K562 (cell line): ENCODE measurements at regions not wholly inside any gene's neighbourhood (a gene's known extent, or its start where the extent isn't known, plus 50 kb on each side); places are given as distances from the start of the nearest gene placed in this dataset.

ENCODE experiments used
- ATAC-seq: fragments of 200-7000 bp; cut with Tn5 transposase; 3 replicates; pipeline ENCODE4 v1.9.1; 2020; ENCODE audit warnings: moderate library complexity
- BruUV-seq: library from RNA; stranded (reverse); fragments of 400-500 nt; replicated peaks from 2 replicates; lab custom pipeline; 2021; lab: Mats Ljungman, UMichigan
- CTCF ChIA-PET: fragments of 300-600 bp; formaldehyde crosslinking; extraction: SDS; loops from one replicate; lab custom pipeline; 2021; ENCODE audit warnings: low intra/inter-chr PET ratio; lab: Yijun Ruan, JAX
- POLR2A ChIA-PET: fragments of 300-600, 350-650 bp; sonication (Branson Sonifier 250); formaldehyde crosslinking; extraction: SDS; loops from one replicate; lab custom pipeline; 2021; ENCODE audit warnings: antibody characterized with exemption, inconsistent platforms; lab: Yijun Ruan, JAX
- DNase-seq, 4 experiments: peaks; one replicate each; pipeline versions ENCODE4 v3.0.0 to v3.0.0-alpha.2; 2011 to 2018; ENCODE audit warnings: low spot score in 3 of 4, mixed read lengths in 3 of 4; ENCODE audit errors: extremely low read depth in 1 of 4
- FAIRE-seq: peaks from 2 replicates; lab custom pipeline; 2011; peaks lifted over from hg19 to GRCh38; lab: Jason Lieb, UNC
- H2AFZ ChIP-seq: 2 replicates; pipeline ENCODE4 v1.6.0; 2011; ENCODE audit warnings: low read depth, low read length, control low read depth, inconsistent platforms
- H3K27ac ChIP-seq: fragments of 200-600 bp; 3 replicates; pipeline ENCODE4 v1.8.0; 2011; ENCODE audit warnings: low read depth, mild to moderate bottlenecking, control low read depth, inconsistent platforms, low read length, moderate library complexity, mixed read lengths; ENCODE audit errors: extremely low read depth
- H3K27me3 ChIP-seq, 2 experiments: fragments of 300-600 bp in 1 of 2; 2 replicates in 1 of 2; 3 replicates in 1 of 2; pipeline versions ENCODE4 v1.6.0 to v1.8.0; 2011; ENCODE audit warnings: inconsistent platforms in 2 of 2, low read length in 2 of 2, mild to moderate bottlenecking in 1 of 2, mixed read lengths in 1 of 2, moderate library complexity in 1 of 2; ENCODE audit not compliant: control insufficient read depth in 2 of 2, insufficient read depth in 2 of 2
- H3K36me3 ChIP-seq: fragments of 300-600 bp; 3 replicates; pipeline ENCODE4 v1.8.0; 2011; ENCODE audit warnings: mild to moderate bottlenecking, low read length, inconsistent platforms; ENCODE audit not compliant: control insufficient read depth, insufficient read depth
- H3K4me1 ChIP-seq, 2 experiments: fragments of 200-600 bp in 1 of 2; replicated peaks in 1 of 2; 2 replicates in 1 of 2; 3 replicates in 1 of 2; pipeline versions ENCODE4 v1.5.1 to v1.8.0; 2011; ENCODE audit warnings: inconsistent platforms in 2 of 2, low read length in 2 of 2, mild to moderate bottlenecking in 1 of 2, mixed read lengths in 1 of 2, moderate library complexity in 1 of 2; ENCODE audit not compliant: control insufficient read depth in 2 of 2, insufficient read depth in 2 of 2
- H3K4me2 ChIP-seq: 2 replicates; pipeline ENCODE4 v1.6.1; 2011; ENCODE audit warnings: low read length, control low read depth, inconsistent platforms, mixed read lengths; ENCODE audit not compliant: insufficient read depth
- H3K4me3 ChIP-seq: fragments of 200-600 bp; sonication (generic), shearing (Covaris generic); 2 replicates; pipeline ENCODE4 v1.5.1; 2016; ENCODE audit warnings: control low read depth, inconsistent platforms
- H3K79me2 ChIP-seq: fragments of 200-600 bp; 3 replicates; pipeline ENCODE4 v1.8.0; 2011; ENCODE audit warnings: low read length, inconsistent platforms; ENCODE audit not compliant: control insufficient read depth, insufficient read depth
- H3K9ac ChIP-seq, 2 experiments: 2 replicates each; pipeline versions ENCODE4 v1.6.0 to v1.6.1; 2011; ENCODE audit warnings: low read depth in 2 of 2, low read length in 2 of 2, control low read depth in 1 of 2, inconsistent platforms in 1 of 2, mild to moderate bottlenecking in 1 of 2, mixed read lengths in 1 of 2; ENCODE audit not compliant: insufficient read depth in 1 of 2
- H3K9me1 ChIP-seq: one replicate; pipeline ENCODE4 v1.6.0; 2011; ENCODE audit warnings: inconsistent platforms, mild to moderate bottlenecking, low read length, moderate library complexity; ENCODE audit not compliant: control insufficient read depth, insufficient read depth
- H3K9me3 ChIP-seq: replicated peaks from 2 replicates; pipeline ENCODE4 v1.5.1; 2011; ENCODE audit warnings: low read depth, low read length, inconsistent platforms; ENCODE audit not compliant: control insufficient read depth, insufficient read depth
- H4K20me1 ChIP-seq: replicated peaks from 2 replicates; pipeline ENCODE4 v1.6.1; 2011; ENCODE audit warnings: low read length, inconsistent platforms, mixed read lengths; ENCODE audit not compliant: control insufficient read depth, insufficient read depth
- E2F6 ChIP-seq, 2 experiments: IDR thresholded peaks; 2 replicates each; pipeline ENCODE4 v1.6.1; 2011; ENCODE audit warnings: borderline replicate concordance in 1 of 2, control low read depth in 1 of 2, low read depth in 1 of 2, low read length in 1 of 2, mild to moderate bottlenecking in 1 of 2, mixed read lengths in 1 of 2, moderate library complexity in 1 of 2; ENCODE audit not compliant: insufficient read depth in 1 of 2, insufficient read length in 1 of 2, poor library complexity in 1 of 2, severe bottlenecking in 1 of 2; ENCODE audit errors: extremely low read depth in 1 of 2
- HOMEZ ChIP-seq: fragments of 250-450 bp; sonication (Bioruptor Pico); IDR thresholded peaks from 2 replicates; pipeline ENCODE4 v1.4.0; 2020; ENCODE audit warnings: mild to moderate bottlenecking, moderate library complexity
- KHSRP ChIP-seq: fragments of 450-650 bp; IDR thresholded peaks from 2 replicates; pipeline ENCODE4 v1.6.1; 2017
- MCM2 ChIP-seq: fragments of 450-650 bp; IDR thresholded peaks from 2 replicates; pipeline ENCODE4 v1.6.1; 2017; ENCODE audit warnings: low read depth, mild to moderate bottlenecking
- MTA2 ChIP-seq: fragments of 450-650 bp; IDR thresholded peaks from 2 replicates; pipeline ENCODE4 v1.6.1; 2016; ENCODE audit warnings: low read depth
- SMARCC2 ChIP-seq: fragments of 450-650 bp; IDR thresholded peaks from 2 replicates; pipeline ENCODE4 v1.6.1; 2017; ENCODE audit warnings: antibody characterized with exemption, moderate library complexity, mild to moderate bottlenecking, low read depth
- SRF ChIP-seq, 2 experiments: fragments of 250-450, 450-650 bp in 1 of 2; sonication (Bioruptor Pico) in 1 of 2; sonication (generic) in 1 of 2; formaldehyde crosslinking; IDR thresholded peaks; 2 replicates each; pipeline versions ENCODE4 v1.5.0 to v1.5.1; 2020 to 2022; ENCODE audit warnings: mild to moderate bottlenecking in 1 of 2, missing genetic modification reagents in 1 of 2
- ZBTB43 ChIP-seq: sonication (generic); formaldehyde crosslinking; IDR thresholded peaks from 2 replicates; pipeline ENCODE4 v1.8.0; 2023; ENCODE audit warnings: mild to moderate bottlenecking, missing genetic modification reagents
- WGBS: fragments of 100-300 bp; shearing (Covaris generic); methylation state at CpG from one replicate; pipeline ENCODE4 v1.1.6; 2016; ENCODE audit warnings: low coverage, mixed read lengths; ENCODE audit not compliant: insufficient coverage; ENCODE audit errors: missing lambda C conversion rate; 5-methylcytosine and 5-hydroxymethylcytosine counted together
- in situ Hi-C: fragments of 300-500 bp; cut with MboI; formaldehyde crosslinking; loops from 4 replicates; pipeline ENCODE4 v1.15.0; 2018; ENCODE audit warnings: inconsistent platforms, mixed read lengths
- intact Hi-C: fragments of 100-400 bp; cut with micrococcal nuclease; formaldehyde crosslinking; loops from 2 replicates; pipeline ENCODE4 v1.14.2; 2022

- TF ChIP-seq ZBTB43 (CRISPR knock-in tag) (no peak), SMARCC2 (no peak)
- TF ChIP-seq, all 486 proteins: peak for 0
These were observed 193.0 kb upstream of the ZC3H12A start (continued) for GRCh38 chr1:37281354-37281753.

GRCh38 chr1:37282764-37283163 lies 191.6 kb upstream of the ZC3H12A start:
- no peak for FAIRE-seq
- Histone ChIP-seq H3K27me3 (no peaks in the 10 kb centered on the region), H4K20me1 (0 out of 2 replicates have a peak, but pooled peaks cover 3% of the 10 kb centered on the region), H3K36me3 (no peaks in the 10 kb centered on the region), H3K9ac (no peak overlapping the region), H3K9me3 (no peaks in the 10 kb centered on the region), H3K4me3 (no peak overlapping the region), H2AFZ (no peak overlapping the region), H3K4me1 (no peaks in the 10 kb centered on the region), H3K79me2 (no peaks in the 10 kb centered on the region), H3K27ac (no peak overlapping the region), H3K4me2 (no peak overlapping the region), H3K9me1 (no peaks in the 10 kb centered on the region)
- no peak for DNase-seq
- WGBS = 0% methylated on average over 6 of the region's 6 CpGs
- no peak for TF ChIP-seq KHSRP
- TF ChIP-seq MTA2 = no peak
- TF ChIP-seq MCM2 = no peak
- no peak for TF ChIP-seq E2F6 (IDR thresholded peaks at IDR 0.05; ENCODE audit: borderline replicate concordance in 1 of 2, extremely low read depth in 1 of 2, insufficient read depth in 1 of 2, insufficient read length in 1 of 2, low read depth in 1 of 2, low read length in 1 of 2, poor library complexity in 1 of 2, severe bottlenecking in 1 of 2)
- no peak for TF ChIP-seq HOMEZ (CRISPR knock-in tag)
- no peak for TF ChIP-seq SRF (CRISPR knock-in tag; IDR thresholded peaks at IDR 0.05)
- intact Hi-C loops = no loop called here
- ATAC-seq = no peak
- in situ Hi-C loops = no loop called here
- ChIA-PET CTCF (no interaction called here), POLR2A (interaction anchor here (0.6 kb wide), 1 partner anchor 1534 kb away, joined by 3 read pairs; no protein-coding TSS in a partner anchor)
- no TSS peak for BruUV-seq
